Mesenchymal stem cell (in vitro differentiated cells and primary cell): ENCODE measurements at regions not wholly inside any gene's neighbourhood (a gene's known extent, or its start where the extent isn't known, plus 50 kb on each side); places are given as distances from the start of the nearest gene placed in this dataset.

Source experiments
- DNase-seq: peaks from one replicate; pipeline ENCODE4 v3.0.0-alpha.2; 2013
- H2AFZ ChIP-seq: one replicate; pipeline ENCODE4 v1.6.1; 2013; ENCODE audit warnings: low read depth, mild to moderate bottlenecking, control low read depth, inconsistent platforms, low read length, moderate library complexity
- H2AK5ac ChIP-seq: 2 replicates; pipeline ENCODE4 v1.6.1; 2013; ENCODE audit warnings: low read length, moderate library complexity, mild to moderate bottlenecking, inconsistent platforms; ENCODE audit not compliant: severe bottlenecking
- H2BK120ac ChIP-seq: one replicate; pipeline ENCODE4 v1.6.1; 2013; ENCODE audit warnings: low read depth, mild to moderate bottlenecking, inconsistent platforms, low read length, moderate library complexity
- H2BK12ac ChIP-seq, 2 experiments: one replicate each; pipeline ENCODE4 v1.6.1; 2013; ENCODE audit warnings: inconsistent platforms in 2 of 2, low read length in 2 of 2, mild to moderate bottlenecking in 2 of 2, moderate library complexity in 2 of 2, control low read depth in 1 of 2
- H2BK15ac ChIP-seq: one replicate; pipeline ENCODE4 v1.6.1; 2013; ENCODE audit warnings: mild to moderate bottlenecking, low read depth, inconsistent platforms; ENCODE audit not compliant: poor library complexity, severe bottlenecking
- H2BK5ac ChIP-seq: 2 replicates; pipeline ENCODE4 v1.6.1; 2013; ENCODE audit warnings: low read depth, mild to moderate bottlenecking, low read length, control low read depth, inconsistent platforms; ENCODE audit not compliant: poor library complexity, severe bottlenecking
- H3K14ac ChIP-seq, 2 experiments: one replicate each; pipeline ENCODE4 v1.6.1; 2013; ENCODE audit warnings: inconsistent platforms in 2 of 2, low read length in 2 of 2, control low read depth in 1 of 2, mild to moderate bottlenecking in 1 of 2, moderate library complexity in 1 of 2
- H3K18ac ChIP-seq, 2 experiments: one replicate each; pipeline ENCODE4 v1.6.1; 2013; ENCODE audit warnings: inconsistent platforms in 2 of 2, low read length in 2 of 2, control low read depth in 1 of 2, low read depth in 1 of 2, mild to moderate bottlenecking in 1 of 2
- H3K23ac ChIP-seq, 2 experiments: one replicate each; pipeline ENCODE4 v1.6.1; 2013; ENCODE audit warnings: inconsistent platforms in 2 of 2, low read length in 2 of 2, mild to moderate bottlenecking in 2 of 2, moderate library complexity in 2 of 2, control low read depth in 1 of 2
- H3K27ac ChIP-seq: 2 replicates; pipeline ENCODE4 v1.5.1; 2013; ENCODE audit warnings: mild to moderate bottlenecking, moderate library complexity, low read length, control low read depth, inconsistent platforms; ENCODE audit not compliant: poor library complexity, severe bottlenecking
- H3K27me3 ChIP-seq, 2 experiments: 2 replicates each; pipeline versions ENCODE4 v1.6.1 to v1.7.0; 2013; ENCODE audit warnings: low read length in 2 of 2, mild to moderate bottlenecking in 2 of 2, moderate library complexity in 2 of 2, control low read depth in 1 of 2, inconsistent platforms in 1 of 2; ENCODE audit not compliant: control insufficient read depth in 1 of 2, insufficient read depth in 1 of 2
- H3K36me3 ChIP-seq, 2 experiments: 2 replicates each; pipeline versions ENCODE4 v1.6.1 to v1.7.0; 2013; ENCODE audit warnings: low read length in 2 of 2, control low read depth in 1 of 2, inconsistent platforms in 1 of 2, low read depth in 1 of 2, mild to moderate bottlenecking in 1 of 2; ENCODE audit not compliant: insufficient read depth in 2 of 2, control insufficient read depth in 1 of 2
- H3K4ac ChIP-seq, 2 experiments: one replicate each; pipeline ENCODE4 v1.6.1; 2013; ENCODE audit warnings: inconsistent platforms in 2 of 2, low read length in 2 of 2, mild to moderate bottlenecking in 2 of 2, moderate library complexity in 2 of 2, control low read depth in 1 of 2, low read depth in 1 of 2
- H3K4me1 ChIP-seq: 2 replicates; pipeline ENCODE4 v1.6.1; 2013; ENCODE audit warnings: low read depth, low read length, control low read depth; ENCODE audit not compliant: control insufficient read depth, insufficient read depth
- H3K4me2 ChIP-seq: 2 replicates; pipeline ENCODE4 v1.6.1; 2013; ENCODE audit warnings: low read length, mild to moderate bottlenecking, inconsistent platforms; ENCODE audit not compliant: poor library complexity, severe bottlenecking
- H3K4me3 ChIP-seq, 2 experiments: 2 replicates each; pipeline versions ENCODE4 v1.5.1 to v1.7.0; 2013; ENCODE audit warnings: low read length in 2 of 2, mild to moderate bottlenecking in 2 of 2, control low read depth in 1 of 2, low read depth in 1 of 2; ENCODE audit not compliant: insufficient read depth in 1 of 2
- H3K79me1 ChIP-seq: replicated peaks from 2 replicates; pipeline ENCODE4 v1.6.1; 2013; ENCODE audit warnings: mild to moderate bottlenecking, control low read depth, low read length, inconsistent platforms; ENCODE audit not compliant: poor library complexity, severe bottlenecking
- H3K9ac ChIP-seq: 2 replicates; pipeline ENCODE4 v1.7.0; 2013; ENCODE audit warnings: mild to moderate bottlenecking, low read length, moderate library complexity
- H3K9me3 ChIP-seq: 2 replicates; pipeline ENCODE4 v1.7.0; 2013; ENCODE audit warnings: mild to moderate bottlenecking, low read length; ENCODE audit not compliant: control insufficient read depth
- H4K8ac ChIP-seq: one replicate; pipeline ENCODE4 v1.6.1; 2013; ENCODE audit warnings: inconsistent platforms, mild to moderate bottlenecking, low read length, moderate library complexity
- H4K91ac ChIP-seq: one replicate; pipeline ENCODE4 v1.6.1; 2013; ENCODE audit warnings: mild to moderate bottlenecking, low read length, inconsistent platforms
- WGBS: methylation state at CpG from one replicate; pipeline ENCODE4 v1.1.7; 2013; ENCODE audit warnings: mixed read lengths; 5-methylcytosine and 5-hydroxymethylcytosine counted together

GRCh38 chr11:27287205-27287604 is 75.8 kb downstream of the CCDC34 start:
- peaks cover 2% of the 10 kb centered on the region for H3K4me1 ChIP-seq
- no peak overlapping the region for H2BK15ac ChIP-seq
- H3K23ac ChIP-seq = no peak overlapping the region
- no peak overlapping the region for H3K4me3 ChIP-seq
- no peak for DNase-seq
- H3K4me2 ChIP-seq = no peak overlapping the region
- no peak overlapping the region for H4K91ac ChIP-seq
- H3K79me1 ChIP-seq = no peaks in the 10 kb centered on the region
- H3K9me3 ChIP-seq = no peaks in the 10 kb centered on the region
- no peak overlapping the region for H3K14ac ChIP-seq
- H2BK5ac ChIP-seq = no peak overlapping the region
- no peak overlapping the region for H4K8ac ChIP-seq
- no peak overlapping the region for H3K4ac ChIP-seq
- H3K27ac ChIP-seq = no peak overlapping the region
- H3K27me3 ChIP-seq = no peaks in the 10 kb centered on the region
- no peak overlapping the region for H2BK120ac ChIP-seq
- no peak overlapping the region for H3K18ac ChIP-seq
- H2AFZ ChIP-seq = no peak overlapping the region
- no peaks in the 10 kb centered on the region for H3K36me3 ChIP-seq
- 90% methylated on average over 1 of the region's 1 CpG for WGBS
- no peak overlapping the region for H3K9ac ChIP-seq
- no peak overlapping the region for H2AK5ac ChIP-seq
- H2BK12ac ChIP-seq = no peak overlapping the region

- Histone ChIP-seq H2BK120ac (no peak overlapping the region), H2BK15ac (no peak overlapping the region), H3K9ac (no peak overlapping the region), H3K27me3 (no peaks in the 10 kb centered on the region), H2AK5ac (peak overlapping the region; percentile 33), H3K79me1 (no peaks in the 10 kb centered on the region), H4K8ac (no peak overlapping the region), H3K4ac (no peak overlapping the region), H2AFZ (no peak overlapping the region), H3K14ac (no peak overlapping the region), H4K91ac (no peak overlapping the region), H3K4me3 (no peak overlapping the region), H3K27ac (no peak overlapping the region), H3K4me1 (peaks cover 4% of the 10 kb centered on the region), H3K9me3 (no peaks in the 10 kb centered on the region), H3K36me3 (no peaks in the 10 kb centered on the region), H2BK12ac (no peak overlapping the region), H3K4me2 (no peak overlapping the region), H3K23ac (no peak overlapping the region), H2BK5ac (no peak overlapping the region), H3K18ac (no peak overlapping the region)
- 63% methylated on average over 3 of the region's 3 CpGs for WGBS
- DNase-seq = no peak
Measured at GRCh38 chr11:27285761-27286160, 77.3 kb downstream of the CCDC34 start.

GRCh38 chr11:27282806-27283205 is 80.2 kb downstream of the CCDC34 start:
- peaks cover 5% of the 10 kb centered on the region for H3K4me1 ChIP-seq
- no peaks in the 10 kb centered on the region for H3K9me3 ChIP-seq
- peak overlapping the region; percentile 41 for H3K9ac ChIP-seq
- no peak for DNase-seq
- no peak overlapping the region for H3K4me2 ChIP-seq
- H3K36me3 ChIP-seq = no peaks in the 10 kb centered on the region
- H2AFZ ChIP-seq = no peak overlapping the region
- H3K27ac ChIP-seq = peak overlapping the region; percentile 92
- H3K4me3 ChIP-seq = no peak overlapping the region
- peak overlapping the region; percentile 14 for H2BK5ac ChIP-seq
- no peak overlapping the region for H4K91ac ChIP-seq
- H3K79me1 ChIP-seq = no peaks in the 10 kb centered on the region
- no peak overlapping the region for H3K23ac ChIP-seq
- no peak overlapping the region for H2AK5ac ChIP-seq
- WGBS = 42% methylated on average over 2 of the region's 3 CpGs
- H3K27me3 ChIP-seq = no peaks in the 10 kb centered on the region
- no peak overlapping the region for H3K4ac ChIP-seq
- H3K18ac ChIP-seq = no peak overlapping the region
- no peak overlapping the region for H4K8ac ChIP-seq
- no peak overlapping the region for H2BK12ac ChIP-seq
- H3K14ac ChIP-seq = no peak overlapping the region
- no peak overlapping the region for H2BK15ac ChIP-seq
- H2BK120ac ChIP-seq = no peak overlapping the region

- 47% methylated on average over 9 of the region's 9 CpGs for WGBS
- H3K14ac ChIP-seq = peak overlapping the region in 1 of 2 experiments; percentile 7
Measured at GRCh38 chr11:27281740-27282590, 81.0 kb downstream of the CCDC34 start.

More at GRCh38 chr11:27281740-27282590, 81.0 kb downstream of the CCDC34 start:
- Histone ChIP-seq H3K9ac (peak overlapping the region; percentile 41), H3K4ac (peak overlapping the region in 1 of 2 experiments; percentile 49), H3K18ac (peak overlapping the region in 1 of 2 experiments; percentile 21), H4K8ac (no peak overlapping the region), H3K4me3 (no peak overlapping the region), H3K36me3 (no peaks in the 10 kb centered on the region), H2BK12ac (no peak overlapping the region), H3K4me2 (no peak overlapping the region), H2AFZ (no peak overlapping the region), H4K91ac (no peak overlapping the region), H3K23ac (no peak overlapping the region), H3K4me1 (peaks cover 5% of the 10 kb centered on the region), H3K79me1 (no peaks in the 10 kb centered on the region), H2AK5ac (peak overlapping the region; percentile 46), H3K9me3 (no peaks in the 10 kb centered on the region), H2BK15ac (no peak overlapping the region), H2BK120ac (no peak overlapping the region), H3K27me3 (no peaks in the 10 kb centered on the region), H3K27ac (peak overlapping the region; percentile 92), H2BK5ac (peak overlapping the region; percentile 5)
- DNase-seq = peak; percentile 46
